HepG2 (cell line): ENCODE measurements at regions not wholly inside any gene's neighbourhood (a gene's known extent, or its start where the extent isn't known, plus 50 kb on each side); places are given as distances from the start of the nearest gene placed in this dataset.

Experiments
- KLF16 ChIP-seq, 2 experiments: sonication (generic) in 1 of 2; formaldehyde crosslinking in 1 of 2; IDR thresholded peaks; 2 replicates each; pipeline versions ENCODE4 v1.6.1 to v1.8.0; 2016 to 2023; ENCODE audit warnings: missing genetic modification reagents in 2 of 2, missing compliant biosample characterization in 1 of 2
- TBP ChIP-seq: sonication (generic); formaldehyde crosslinking; IDR thresholded peaks from 2 replicates; pipeline ENCODE4 v1.5.0; 2020; ENCODE audit warnings: missing genetic modification reagents

GRCh38 chr15:53196788-53197187 is 406.7 kb upstream of the ONECUT1 start:
- TF ChIP-seq TBP (CRISPR knock-in tag) = no peak
- no peak for TF ChIP-seq KLF16 (CRISPR knock-in tag; IDR thresholded peaks at IDR 0.05)
